ENCODE measurements at regions not wholly inside any gene's neighbourhood (a gene's known extent, or its start where the extent isn't known, plus 50 kb on each side); places are given as distances from the start of the nearest gene placed in this dataset.

DNA sequence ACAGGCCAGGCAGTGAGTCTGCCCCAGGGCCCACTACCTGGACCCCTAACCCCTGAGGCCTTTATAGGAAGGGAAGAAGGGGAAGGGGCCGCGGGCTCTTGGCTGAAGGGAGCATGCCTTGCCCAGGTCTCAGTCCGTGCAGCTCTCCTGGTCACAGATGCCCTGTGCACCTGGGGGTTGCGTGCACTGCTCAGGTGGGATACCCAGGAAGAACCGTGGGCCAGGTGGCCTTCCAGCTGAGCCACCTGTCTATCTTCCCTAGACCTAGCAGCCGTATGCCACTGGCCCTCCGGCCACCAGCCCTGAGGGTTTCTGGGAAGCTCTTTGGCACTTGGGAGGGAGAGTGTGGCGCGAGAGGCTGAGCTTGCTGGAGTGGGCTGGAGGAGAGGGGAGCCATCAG lies 1178.6 kb downstream of the BRD1 start:
- TF ChIP-seq, protein P1, sequence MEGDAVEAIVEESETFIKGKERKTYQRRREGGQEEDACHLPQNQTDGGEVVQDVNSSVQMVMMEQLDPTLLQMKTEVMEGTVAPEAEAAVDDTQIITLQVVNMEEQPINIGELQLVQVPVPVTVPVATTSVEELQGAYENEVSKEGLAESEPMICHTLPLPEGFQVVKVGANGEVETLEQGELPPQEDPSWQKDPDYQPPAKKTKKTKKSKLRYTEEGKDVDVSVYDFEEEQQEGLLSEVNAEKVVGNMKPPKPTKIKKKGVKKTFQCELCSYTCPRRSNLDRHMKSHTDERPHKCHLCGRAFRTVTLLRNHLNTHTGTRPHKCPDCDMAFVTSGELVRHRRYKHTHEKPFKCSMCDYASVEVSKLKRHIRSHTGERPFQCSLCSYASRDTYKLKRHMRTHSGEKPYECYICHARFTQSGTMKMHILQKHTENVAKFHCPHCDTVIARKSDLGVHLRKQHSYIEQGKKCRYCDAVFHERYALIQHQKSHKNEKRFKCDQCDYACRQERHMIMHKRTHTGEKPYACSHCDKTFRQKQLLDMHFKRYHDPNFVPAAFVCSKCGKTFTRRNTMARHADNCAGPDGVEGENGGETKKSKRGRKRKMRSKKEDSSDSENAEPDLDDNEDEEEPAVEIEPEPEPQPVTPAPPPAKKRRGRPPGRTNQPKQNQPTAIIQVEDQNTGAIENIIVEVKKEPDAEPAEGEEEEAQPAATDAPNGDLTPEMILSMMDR (conservative IDR thresholded peaks at IDR 0.05; ENCODE audit: low read length): no peak
- no peak for TF ChIP-seq EZH2phosphoT487 (IDR thresholded peaks at IDR 0.05; ENCODE audit: borderline replicate concordance)
